Erythroblast (primary cell): ENCODE measurements at regions not wholly inside any gene's neighbourhood (a gene's known extent, or its start where the extent isn't known, plus 50 kb on each side); places are given as distances from the start of the nearest gene placed in this dataset.

ENCODE experiments used
- GATA1 ChIP-seq: IDR thresholded peaks from 2 replicates; pipeline ENCODE4 v1.6.1; 2011; ENCODE audit warnings: low read depth, mild to moderate bottlenecking, control low read depth, low read length, moderate library complexity
- POLR2A ChIP-seq: IDR thresholded peaks from 2 replicates; pipeline ENCODE4 v1.6.1; 2011; ENCODE audit warnings: mild to moderate bottlenecking, low read length

GRCh38 chr5:40078898-40079575 is 600.7 kb upstream of the PTGER4 start:
- TF ChIP-seq POLR2A (no peak), GATA1 (no peak)
